ENCODE measurements at regions not wholly inside any gene's neighbourhood (a gene's known extent, or its start where the extent isn't known, plus 50 kb on each side); places are given as distances from the start of the nearest gene placed in this dataset.

GRCh38 chr14:80095623-80096022 lies 115.7 kb downstream of the DIO2 start:
- H3K9me3 ChIP-seq: no peaks in the 10 kb centered on the region
- 86 to 89% methylated on average over 4 of the region's 4 CpGs for WGBS, 2 donors
- intact Hi-C loops (cut with DNase I): no loop called here
- no peak overlapping the region for H3K4me3 ChIP-seq
- no peak for ATAC-seq
- no peak for DNase-seq
- H3K36me3 ChIP-seq: no peaks in the 10 kb centered on the region
- H3K27ac ChIP-seq: no peak overlapping the region
- no peaks in the 10 kb centered on the region for H3K27me3 ChIP-seq
- no peak for TF ChIP-seq CTCF (IDR thresholded peaks at IDR 0.05)
- FAIRE-seq: no peak
- peaks cover 0 to 3% (median 0%) of the 10 kb centered on the region in 3 donors for H3K4me1 ChIP-seq

GRCh38 chr14:80087411-80087810 lies 123.9 kb downstream of the DIO2 start:
- WGBS, 2 donors: 34 to 38% methylated on average over 1 of the region's 1 CpG
- DNase-seq: peak in 3 of 6 donors; percentile 10 to 23 (median 18)
- Histone ChIP-seq H3K27ac (no peak overlapping the region), H3K4me1 (no peaks in the 10 kb centered on the region), H3K9me3 (no peaks in the 10 kb centered on the region), H3K4me3 (no peak overlapping the region), H3K27me3 (no peaks in the 10 kb centered on the region), H3K36me3 (no peaks in the 10 kb centered on the region)
- FAIRE-seq: no peak
- ATAC-seq: peak; percentile 89 to 97 (median 93)
- TF ChIP-seq CTCF (IDR thresholded peaks at IDR 0.05): no peak
- intact Hi-C loops (cut with DNase I): no loop called here

- Histone ChIP-seq H3K9me3 (no peaks in the 10 kb centered on the region), H3K27ac (no peak overlapping the region), H3K36me3 (no peaks in the 10 kb centered on the region), H3K4me1 (no peaks in the 10 kb centered on the region), H3K27me3 (no peaks in the 10 kb centered on the region), H3K4me3 (no peak overlapping the region)
- FAIRE-seq (no peak), ATAC-seq (no peak), DNase-seq (no peak)
- intact Hi-C loops (cut with DNase I): no loop called here
- no peak for TF ChIP-seq CTCF (IDR thresholded peaks at IDR 0.05)
- WGBS, 2 donors: 93 to 95% methylated on average over 2 of the region's 2 CpGs
Observed at GRCh38 chr14:80084196-80084595, 127.1 kb downstream of the DIO2 start.

- Histone ChIP-seq H3K27ac (no peak overlapping the region), H3K27me3 (no peaks in the 10 kb centered on the region), H3K4me3 (no peak overlapping the region), H3K4me1 (no peaks in the 10 kb centered on the region), H3K9me3 (no peaks in the 10 kb centered on the region), H3K36me3 (no peaks in the 10 kb centered on the region)
- intact Hi-C loops (cut with DNase I): no loop called here
- no peak for TF ChIP-seq CTCF (IDR thresholded peaks at IDR 0.05)
- WGBS, 2 donors: 83 to 88% methylated on average over 4 of the region's 4 CpGs
- ATAC-seq (no peak), FAIRE-seq (no peak), DNase-seq (no peak)
Observed at GRCh38 chr14:80080601-80081000, 130.7 kb downstream of the DIO2 start.

- intact Hi-C loops (cut with DNase I): no loop called here
- Histone ChIP-seq H3K27ac (no peak overlapping the region), H3K4me1 (no peaks in the 10 kb centered on the region), H3K4me3 (no peak overlapping the region), H3K27me3 (no peaks in the 10 kb centered on the region), H3K36me3 (no peaks in the 10 kb centered on the region), H3K9me3 (no peaks in the 10 kb centered on the region)
- TF ChIP-seq CTCF (IDR thresholded peaks at IDR 0.05): no peak
- FAIRE-seq (no peak), ATAC-seq (no peak), DNase-seq (no peak)
- 81 to 88% methylated on average over 1 of the region's 1 CpG for WGBS, 2 donors
Observed at GRCh38 chr14:80078501-80078900, 132.8 kb downstream of the DIO2 start.

All from pancreas (tissue), 10 donors.